ENCODE measurements at regions not wholly inside any gene's neighbourhood (a gene's known extent, or its start where the extent isn't known, plus 50 kb on each side); places are given as distances from the start of the nearest gene placed in this dataset.
"Not testable (repeated sequence)": the region's sequence is repeated elsewhere in the genome, so short reads cannot be mapped to it uniquely, and the experiment has no call there.

GRCh38 chrX:142637206-142637605, 388.5 kb upstream of the SPANXN4 start:
- TF ChIP-seq CTCF (IDR thresholded peaks at IDR 0.05) (no peak), POLR2A (IDR thresholded peaks at IDR 0.05) (no peak)
- Histone ChIP-seq H3K27me3 (peaks cover 4% of the 10 kb centered on the region), H3K36me3 (replicated peaks in 1 of 2) (no peaks in the 10 kb centered on the region), H3K9me3 (replicated peaks in 1 of 3) (no peaks in the 10 kb centered on the region), H3K4me3 (no peak overlapping the region), H3K27ac (no peak overlapping the region), H3K4me1 (replicated peaks in 1 of 2) (no peaks in the 10 kb centered on the region)
- 34 to 56% (median 45%) methylated on average over 2 of the region's 2 CpGs for WGBS, 4 donors
- intact Hi-C loops (cut with DNase I): no loop called here
- no peak for DNase-seq

GRCh38 chrX:142616636-142617035, 409.1 kb upstream of the SPANXN4 start:
- intact Hi-C loops (cut with DNase I): no loop called here
- TF ChIP-seq CTCF (IDR thresholded peaks at IDR 0.05) (no peak), POLR2A (IDR thresholded peaks at IDR 0.05) (no peak)

GRCh38 chrX:142613403-142613802, 408.3 kb upstream of the MAGEC2 start:
- TF ChIP-seq CTCF (IDR thresholded peaks at IDR 0.05) (no peak), POLR2A (IDR thresholded peaks at IDR 0.05) (no peak)
- DNase-seq: no peak
- Histone ChIP-seq H3K27ac (no peak overlapping the region), H3K9me3 (replicated peaks in 1 of 3) (no peaks in the 10 kb centered on the region), H3K27me3 (no peaks in the 10 kb centered on the region), H3K36me3 (replicated peaks in 1 of 2) (no peaks in the 10 kb centered on the region), H3K4me1 (replicated peaks in 1 of 2) (no peaks in the 10 kb centered on the region), H3K4me3 (no peak overlapping the region)
- intact Hi-C loops (cut with DNase I): no loop called here

More at GRCh38 chrX:142616636-142617035, 409.1 kb upstream of the SPANXN4 start:
- Histone ChIP-seq H3K9me3 (replicated peaks in 1 of 3) (no peaks in the 10 kb centered on the region), H3K4me3 (no peak overlapping the region), H3K4me1 (replicated peaks in 1 of 2) (no peaks in the 10 kb centered on the region), H3K27ac (no peak overlapping the region), H3K36me3 (replicated peaks in 1 of 2) (no peaks in the 10 kb centered on the region), H3K27me3 (no peaks in the 10 kb centered on the region)
- DNase-seq: no peak
- WGBS, 4 donors: 61 to 81% (median 71%) methylated on average over 3 of the region's 3 CpGs

- H3K36me3 ChIP-seq (replicated peaks in 1 of 2); intact Hi-C loops (cut with DNase I); H3K4me1 ChIP-seq (replicated peaks in 1 of 2); H3K27me3 ChIP-seq; H3K9me3 ChIP-seq (replicated peaks in 1 of 3); H3K27ac ChIP-seq; H3K4me3 ChIP-seq: not testable (repeated sequence)
- peak in 2 of 6 experiments; percentile 33 to 40 for TF ChIP-seq CTCF (IDR thresholded peaks at IDR 0.05)
- 70 to 95% (median 78%) methylated on average over 8 to 10 of the region's 10 CpGs for WGBS, 4 donors
- DNase-seq: peak in 6 of 7 donors; percentile 7 to 51 (median 26)
These were observed 401.5 kb upstream of the MAGEC2 start for GRCh38 chrX:142606629-142607028.
